ENCODE measurements at regions not wholly inside any gene's neighbourhood (a gene's known extent, or its start where the extent isn't known, plus 50 kb on each side); places are given as distances from the start of the nearest gene placed in this dataset.

DNA sequence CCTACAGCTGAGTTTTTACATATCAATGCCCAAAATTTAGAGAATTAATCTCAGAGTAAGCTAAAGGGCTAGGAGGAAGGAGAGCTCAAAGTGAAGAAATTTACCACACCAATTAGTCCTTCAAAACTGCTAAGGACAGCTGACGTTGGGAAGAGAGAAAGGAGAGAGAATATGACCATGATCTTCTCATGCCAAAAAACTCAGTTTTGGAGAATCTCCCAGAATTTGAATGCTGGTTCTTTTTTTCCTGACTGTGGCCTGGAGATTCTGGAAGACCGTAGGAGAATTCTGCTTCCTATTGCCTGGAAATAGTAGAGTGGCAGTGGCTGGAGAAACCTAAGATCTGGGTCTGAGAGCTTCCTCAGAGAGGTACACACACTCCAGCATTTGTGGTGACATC is 834.4 kb upstream of the SLIT2 start:
- Histone ChIP-seq H3K4me3 (no peak overlapping the region), H3K27me3 (no peaks in the 10 kb centered on the region), H3K36me3 (no peaks in the 10 kb centered on the region), H3K27ac (no peak overlapping the region), H3K4me1 (no peaks in the 10 kb centered on the region), H3K9me3 (no peaks in the 10 kb centered on the region)
- intact Hi-C loops (cut with DNase I): no loop called here
- WGBS, 2 donors: 23% methylated on average over 2 of the region's 2 CpGs
- no peak for DNase-seq
- TF ChIP-seq, protein P1, sequence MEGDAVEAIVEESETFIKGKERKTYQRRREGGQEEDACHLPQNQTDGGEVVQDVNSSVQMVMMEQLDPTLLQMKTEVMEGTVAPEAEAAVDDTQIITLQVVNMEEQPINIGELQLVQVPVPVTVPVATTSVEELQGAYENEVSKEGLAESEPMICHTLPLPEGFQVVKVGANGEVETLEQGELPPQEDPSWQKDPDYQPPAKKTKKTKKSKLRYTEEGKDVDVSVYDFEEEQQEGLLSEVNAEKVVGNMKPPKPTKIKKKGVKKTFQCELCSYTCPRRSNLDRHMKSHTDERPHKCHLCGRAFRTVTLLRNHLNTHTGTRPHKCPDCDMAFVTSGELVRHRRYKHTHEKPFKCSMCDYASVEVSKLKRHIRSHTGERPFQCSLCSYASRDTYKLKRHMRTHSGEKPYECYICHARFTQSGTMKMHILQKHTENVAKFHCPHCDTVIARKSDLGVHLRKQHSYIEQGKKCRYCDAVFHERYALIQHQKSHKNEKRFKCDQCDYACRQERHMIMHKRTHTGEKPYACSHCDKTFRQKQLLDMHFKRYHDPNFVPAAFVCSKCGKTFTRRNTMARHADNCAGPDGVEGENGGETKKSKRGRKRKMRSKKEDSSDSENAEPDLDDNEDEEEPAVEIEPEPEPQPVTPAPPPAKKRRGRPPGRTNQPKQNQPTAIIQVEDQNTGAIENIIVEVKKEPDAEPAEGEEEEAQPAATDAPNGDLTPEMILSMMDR (IDR thresholded peaks at IDR 0.05): no peak
- no peak for TF ChIP-seq POLR2A (IDR thresholded peaks at IDR 0.05)

DNA sequence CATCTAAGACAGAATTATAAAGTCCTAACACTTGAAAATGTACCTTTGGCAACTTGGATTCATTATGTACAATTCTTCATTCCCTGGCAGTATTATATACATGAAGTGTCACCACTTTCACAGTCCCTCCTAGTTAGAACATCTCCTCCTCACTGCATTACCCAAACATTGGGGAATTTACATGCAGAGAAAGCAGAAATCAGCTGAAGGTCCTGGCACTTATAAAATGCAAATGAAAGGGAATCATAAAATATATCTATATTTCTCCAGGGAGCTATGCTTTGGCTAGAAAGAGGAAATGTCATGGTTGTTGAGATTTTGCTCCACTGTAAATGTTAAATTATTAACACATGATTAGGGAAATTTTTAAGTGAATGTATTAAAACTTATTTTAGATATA is 835.6 kb upstream of the SLIT2 start:
- intact Hi-C loops (cut with DNase I): no loop called here
- H3K27me3 ChIP-seq: no peaks in the 10 kb centered on the region
- TF ChIP-seq, protein P1 (IDR thresholded peaks at IDR 0.05): no peak
- TF ChIP-seq POLR2A (IDR thresholded peaks at IDR 0.05): no peak
- no peak overlapping the region for H3K4me3 ChIP-seq
- no peak for DNase-seq
- no peaks in the 10 kb centered on the region for H3K9me3 ChIP-seq
- no peaks in the 10 kb centered on the region for H3K36me3 ChIP-seq
- no peaks in the 10 kb centered on the region for H3K4me1 ChIP-seq
- H3K27ac ChIP-seq: no peak overlapping the region

DNA sequence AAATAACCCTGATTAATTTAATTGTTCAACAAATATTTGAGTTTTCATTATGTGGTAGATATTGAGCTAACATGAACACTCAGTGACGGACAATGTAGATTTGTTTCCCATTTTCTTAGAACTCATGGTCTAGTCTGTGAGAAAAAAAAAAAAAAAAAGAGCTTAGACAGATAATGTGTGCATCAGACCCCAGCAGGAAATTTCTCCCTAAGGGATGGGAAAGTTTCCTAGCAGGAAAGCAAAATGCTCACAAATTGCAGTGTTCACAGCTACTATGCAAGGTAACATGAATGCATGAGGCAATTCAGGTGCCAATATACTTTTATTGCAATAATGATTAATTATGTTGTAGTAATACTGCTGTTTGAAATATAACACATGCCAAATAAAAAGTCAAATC is 843.2 kb upstream of the SLIT2 start:
- Histone ChIP-seq H3K27me3 (no peaks in the 10 kb centered on the region), H3K36me3 (no peaks in the 10 kb centered on the region), H3K9me3 (no peaks in the 10 kb centered on the region), H3K27ac (no peak overlapping the region), H3K4me3 (no peak overlapping the region), H3K4me1 (no peaks in the 10 kb centered on the region)
- WGBS, 2 donors: 78 to 95% methylated on average over 1 of the region's 1 CpG
- DNase-seq: no peak
- intact Hi-C loops (cut with DNase I): no loop called here
- no peak for TF ChIP-seq POLR2A (IDR thresholded peaks at IDR 0.05)
- TF ChIP-seq, protein P1 (IDR thresholded peaks at IDR 0.05): no peak

DNA sequence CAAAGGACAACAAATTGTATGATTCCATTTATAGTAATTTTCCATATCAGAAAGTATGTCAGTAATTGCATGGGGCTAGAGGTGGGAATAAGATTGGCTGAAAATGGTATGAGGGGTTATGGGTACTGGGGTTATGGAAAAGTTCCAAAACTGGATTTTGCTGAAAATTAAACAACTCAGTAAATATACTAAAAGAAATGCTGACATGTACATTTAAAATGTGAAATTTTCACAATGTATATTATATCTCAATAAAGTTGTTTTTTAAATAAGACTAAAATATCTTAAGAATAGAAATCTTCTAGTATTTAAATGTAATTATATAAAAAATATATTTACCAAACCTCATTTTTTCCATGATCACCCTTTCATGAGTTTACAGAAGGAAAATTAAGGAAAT is 844.9 kb upstream of the SLIT2 start:
- Histone ChIP-seq H3K27ac (no peak overlapping the region), H3K36me3 (no peaks in the 10 kb centered on the region), H3K9me3 (no peaks in the 10 kb centered on the region), H3K4me3 (no peak overlapping the region), H3K27me3 (no peaks in the 10 kb centered on the region), H3K4me1 (no peaks in the 10 kb centered on the region)
- TF ChIP-seq, protein P1 (IDR thresholded peaks at IDR 0.05): no peak
- no peak for TF ChIP-seq POLR2A (IDR thresholded peaks at IDR 0.05)
- no peak for DNase-seq
- intact Hi-C loops (cut with DNase I): no loop called here

DNA sequence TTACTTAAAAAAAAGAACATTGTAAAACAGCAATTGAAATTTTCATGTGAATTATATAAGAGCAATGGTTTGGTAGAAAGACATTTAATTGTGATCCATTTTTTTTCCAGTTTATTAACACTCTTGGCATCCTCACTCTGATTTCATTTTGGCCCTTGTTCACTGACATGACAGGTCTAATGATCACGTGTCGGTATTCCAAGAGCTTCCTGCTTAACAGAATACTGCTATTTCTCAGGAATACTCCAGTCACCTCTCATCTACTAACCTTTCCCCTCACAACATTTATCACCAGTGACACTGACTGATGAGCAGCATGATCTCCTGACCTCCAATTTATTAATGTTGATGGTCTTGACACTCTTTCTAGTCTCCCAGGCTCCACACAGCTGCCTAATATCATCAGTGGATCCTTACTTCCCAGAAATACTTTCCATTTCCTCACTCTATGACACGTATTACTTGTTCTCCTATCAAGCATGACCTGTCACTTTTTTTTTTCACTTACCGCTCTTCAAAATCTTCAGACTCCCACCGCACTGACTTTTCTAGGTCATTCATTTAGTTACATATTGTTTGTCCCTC is 847.8 kb upstream of the SLIT2 start:
- TF ChIP-seq, protein P1 (IDR thresholded peaks at IDR 0.05): no peak
- TF ChIP-seq POLR2A (IDR thresholded peaks at IDR 0.05): no peak
- Histone ChIP-seq H3K9me3 (no peaks in the 10 kb centered on the region), H3K4me1 (no peaks in the 10 kb centered on the region), H3K36me3 (no peaks in the 10 kb centered on the region), H3K27ac (no peak overlapping the region), H3K4me3 (no peak overlapping the region), H3K27me3 (no peaks in the 10 kb centered on the region)
- WGBS, 2 donors: 59% methylated on average over 5 of the region's 5 CpGs
- intact Hi-C loops (cut with DNase I): no loop called here
- no peak for DNase-seq

All from esophagus squamous epithelium (tissue), 5 donors.